OCI-LY7 (cell line): ENCODE measurements at regions not wholly inside any gene's neighbourhood (a gene's known extent, or its start where the extent isn't known, plus 50 kb on each side); places are given as distances from the start of the nearest gene placed in this dataset.

Experiments used
- CTCF ChIP-seq: fragments of 200-600 bp; sonication (generic); conservative IDR thresholded peaks from 2 replicates; pipeline ENCODE4 v1.5.1; 2014; ENCODE audit warnings: mild to moderate bottlenecking, antibody characterized with exemption, low read length, moderate library complexity, mixed read lengths
- EZH2phosphoT487 ChIP-seq: fragments of 200-600 bp; sonication (generic); IDR thresholded peaks from 2 replicates; pipeline ENCODE4 v1.6.1; 2018; ENCODE audit warnings: low read depth, borderline replicate concordance, mild to moderate bottlenecking, mixed run types, antibody characterized with exemption, low read length, moderate library complexity, mixed read lengths

- TF ChIP-seq CTCF (no peak), EZH2phosphoT487 (no peak)
Observed at GRCh38 chr18:57230861-57231585, 84.1 kb downstream of the BOD1L2 start.
